Stromal cell of bone marrow (primary cell): ENCODE measurements at regions not wholly inside any gene's neighbourhood (a gene's known extent, or its start where the extent isn't known, plus 50 kb on each side); places are given as distances from the start of the nearest gene placed in this dataset.
A peak's percentile ranks its signal among the peaks of the same experiment; 100 is the strongest.

Source experiments
- DNase-seq: peaks from one replicate; pipeline ENCODE4 v3.0.0-alpha.2; 2012; ENCODE audit warnings: low read depth

DNA sequence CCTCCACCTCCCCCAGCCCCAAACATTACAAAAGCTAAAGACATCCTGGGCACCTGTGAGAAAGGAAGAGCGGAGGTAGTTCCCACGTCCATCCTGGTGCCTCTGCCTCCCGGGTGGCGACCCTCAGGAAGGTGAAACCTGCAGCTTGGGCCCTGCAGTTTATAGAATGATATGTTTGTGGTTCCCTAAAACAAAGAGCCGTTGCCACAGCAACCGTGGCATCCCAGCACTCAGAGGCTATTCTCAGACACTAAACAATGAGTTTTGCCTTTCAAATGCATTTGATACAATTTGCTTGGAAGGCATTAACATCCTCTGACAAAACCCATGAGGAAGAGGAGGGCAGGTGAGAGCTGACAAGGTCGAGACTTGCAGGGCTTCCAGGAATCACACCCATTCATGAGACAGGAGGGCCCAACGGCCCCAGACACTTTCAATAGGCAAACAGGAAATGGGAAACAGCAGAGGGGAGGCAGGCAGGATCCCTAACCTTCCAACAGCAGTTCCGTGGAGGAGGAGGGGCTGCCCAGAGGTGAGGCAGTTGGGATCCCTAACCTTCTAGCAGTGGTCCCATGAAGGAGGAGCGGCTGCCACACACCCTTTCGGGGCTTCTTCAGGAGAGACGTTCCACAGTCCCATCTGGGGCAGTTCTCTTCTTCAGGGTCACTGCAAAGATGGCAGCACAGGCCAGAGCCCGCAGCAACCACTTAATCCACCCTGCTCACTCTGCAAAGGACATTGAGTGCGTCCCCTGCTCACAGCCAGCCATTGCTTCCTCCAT lies 379.2 kb downstream of the SHANK2 start:
- DNase-seq, result no peak

DNA sequence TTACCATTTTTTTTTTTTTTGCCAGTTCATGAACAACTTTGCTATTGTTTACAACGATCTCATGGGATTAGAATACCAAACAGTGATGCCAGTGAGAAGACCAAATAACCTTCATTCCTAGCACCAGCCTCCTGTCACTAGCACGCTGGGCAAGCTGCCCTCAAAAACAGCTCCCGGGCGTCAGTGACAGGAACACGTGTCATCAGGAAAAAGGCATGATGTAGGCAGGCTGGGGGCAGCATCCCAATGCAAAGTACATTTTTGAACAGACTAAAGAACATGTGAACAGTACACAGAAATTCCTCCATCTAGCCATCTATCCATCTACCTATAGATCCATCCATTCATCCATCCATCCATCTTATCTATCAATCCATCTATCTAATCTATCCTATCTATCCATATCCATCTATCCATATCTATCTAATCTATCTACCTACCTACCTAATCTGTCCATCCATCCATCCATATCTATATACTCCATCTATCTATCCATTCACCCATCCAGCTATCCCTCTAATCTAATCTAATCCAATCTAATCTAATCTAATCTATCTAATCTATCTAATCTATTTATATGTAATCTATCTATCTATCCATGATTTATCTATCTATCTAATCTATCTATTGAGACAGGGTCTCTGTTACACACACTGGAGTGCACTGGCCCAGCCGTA lies 378.5 kb downstream of the SHANK2 start:
- no peak for DNase-seq

DNA sequence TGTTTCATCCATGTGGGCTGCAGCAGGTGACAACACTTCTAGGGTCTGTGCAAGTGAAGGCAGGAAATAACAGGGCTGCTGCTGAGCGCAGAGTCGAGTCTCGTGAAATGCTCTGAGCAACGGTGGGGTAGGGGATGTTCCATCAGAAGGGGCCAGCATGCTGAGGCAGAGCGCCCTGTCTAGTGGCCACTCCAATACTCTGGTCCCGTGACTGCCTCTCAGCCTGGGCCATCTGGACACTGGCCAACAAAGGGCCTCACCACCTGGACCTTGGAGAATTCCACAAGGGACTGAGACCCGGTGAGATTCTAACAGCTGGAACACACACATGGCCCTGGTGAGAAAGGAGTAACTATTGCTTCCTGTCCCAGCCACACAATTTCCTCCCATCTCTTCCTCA lies 375.7 kb downstream of the SHANK2 start:
- DNase-seq, result no peak

DNA sequence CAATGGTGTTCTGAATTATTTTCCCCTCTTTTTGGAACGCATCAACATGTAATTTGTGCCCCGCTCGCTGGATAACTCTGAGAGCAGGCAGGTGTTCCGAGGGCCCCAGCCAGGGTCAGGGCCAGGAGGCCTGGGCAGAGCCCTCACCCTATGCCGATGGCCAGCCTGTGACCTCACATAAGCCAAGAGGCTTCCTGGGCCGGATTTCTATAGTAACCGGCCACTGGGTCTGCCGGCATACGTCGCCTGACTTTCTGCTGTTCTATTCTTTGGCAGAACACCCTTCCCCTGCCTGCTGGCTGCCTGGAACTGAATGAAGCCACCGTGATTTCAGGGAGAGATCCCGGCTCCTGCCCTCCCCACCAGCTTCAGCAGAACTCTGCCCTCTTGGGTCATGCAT lies 375.2 kb downstream of the SHANK2 start:
- DNase-seq, result no peak

DNA sequence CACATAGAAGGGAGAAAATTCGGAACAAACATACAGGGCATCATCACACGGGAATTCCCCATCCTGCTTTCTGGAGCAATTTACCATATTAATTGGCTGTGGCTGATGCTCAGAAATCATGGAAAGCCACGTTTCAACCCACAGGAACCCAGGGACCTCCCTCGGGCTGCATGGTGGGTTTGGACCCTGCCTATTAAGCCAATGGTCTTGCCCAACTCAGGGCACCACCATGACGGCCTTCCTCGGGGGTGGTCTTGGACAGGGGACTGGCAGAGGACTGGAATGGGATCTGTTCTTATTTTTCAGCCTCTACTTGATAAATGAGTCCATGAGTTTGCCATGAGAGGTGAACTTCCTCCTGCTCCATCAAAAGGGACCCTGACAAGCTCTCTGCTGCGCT lies 374.0 kb downstream of the SHANK2 start:
- DNase-seq, result no peak

DNA sequence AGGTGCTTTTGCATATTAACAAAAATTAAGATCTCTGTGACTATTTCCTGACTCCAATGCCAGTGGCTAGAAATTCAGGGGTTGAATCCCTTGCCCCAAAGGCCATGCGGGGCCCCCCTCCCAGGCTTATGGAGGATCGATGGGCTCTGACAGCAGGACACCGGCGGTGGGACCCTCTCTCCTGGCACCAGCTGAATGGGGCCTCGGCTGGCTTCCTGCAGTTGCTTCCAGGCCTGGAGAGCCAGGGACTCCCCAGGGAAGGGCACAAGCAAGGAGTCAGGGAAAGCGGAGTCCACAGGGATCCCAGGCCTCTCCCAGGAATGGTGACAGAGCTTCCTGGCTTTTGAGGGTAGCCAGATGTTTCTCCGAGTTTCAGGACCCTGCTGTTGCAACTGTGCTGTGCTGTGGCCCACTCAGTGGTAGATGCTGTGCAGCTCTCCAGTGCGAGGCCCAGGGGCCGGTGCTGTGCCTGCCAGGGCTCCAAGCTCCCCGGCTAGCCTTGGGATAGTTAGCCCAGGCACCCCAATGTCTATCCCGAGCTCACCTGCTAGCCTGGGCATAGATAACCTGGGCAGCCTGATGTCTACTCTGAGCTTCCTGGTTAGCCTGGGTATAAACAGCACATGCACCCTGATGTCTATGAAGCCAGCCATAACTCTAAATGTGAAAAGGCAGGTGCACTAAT lies 372.6 kb downstream of the SHANK2 start:
- no peak for DNase-seq

DNA sequence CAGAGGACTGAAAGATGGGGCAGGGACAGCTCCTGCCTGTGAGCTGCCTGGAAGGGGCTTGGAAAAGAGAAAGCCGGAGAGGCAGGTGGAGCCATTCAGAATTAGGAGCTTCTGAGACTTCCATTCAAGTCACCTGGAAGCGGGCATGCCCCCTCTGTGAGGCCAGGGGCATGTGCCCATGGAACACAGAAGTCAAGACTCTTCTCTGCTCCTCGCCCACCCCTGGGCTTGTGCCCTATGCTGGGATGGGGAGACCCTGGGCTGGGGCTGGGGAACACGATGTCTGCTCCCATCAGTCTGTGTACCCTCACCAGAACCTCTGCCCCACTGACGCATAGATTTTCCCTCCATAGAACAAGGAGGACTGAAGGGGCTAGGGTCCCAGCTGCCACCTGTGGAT lies 372.0 kb downstream of the SHANK2 start:
- DNase-seq, result no peak

DNA sequence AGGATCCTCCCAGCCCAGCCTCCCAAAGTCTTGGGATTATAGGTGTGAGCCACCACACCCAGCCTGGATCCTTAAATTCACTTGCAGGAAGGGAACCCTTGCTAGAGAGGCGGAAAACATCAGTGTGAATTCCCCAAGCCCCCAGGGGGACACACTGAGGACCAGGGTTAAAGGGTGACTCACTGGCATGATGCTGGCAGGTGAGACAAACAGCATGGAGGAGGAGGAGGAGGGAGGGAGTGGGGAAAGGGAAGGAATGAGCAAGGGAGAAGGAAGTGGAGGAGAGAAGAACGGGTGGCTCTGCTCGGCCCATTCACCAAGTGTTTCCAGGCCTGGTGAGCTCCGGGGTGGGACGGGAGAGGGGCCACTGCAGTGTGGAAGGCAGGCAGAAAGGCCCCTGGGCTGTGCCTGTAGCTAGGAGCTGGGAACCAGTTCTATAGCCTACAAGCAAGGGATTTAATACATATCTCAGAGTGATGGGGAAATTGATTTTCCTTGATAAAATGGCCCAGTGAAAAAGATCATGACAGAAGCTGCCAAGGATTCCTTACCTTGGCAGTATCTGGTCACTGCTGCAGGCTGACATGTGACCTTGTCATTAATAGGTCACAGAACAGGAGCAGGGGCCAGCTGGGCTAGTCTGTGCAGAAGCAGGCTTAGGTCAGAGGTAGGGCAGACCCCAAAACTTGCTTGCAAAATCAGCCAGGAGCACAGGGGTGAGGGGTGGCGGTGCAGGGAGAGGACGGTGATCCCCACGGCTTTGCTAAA lies 370.2 kb downstream of the SHANK2 start:
- no peak for DNase-seq

DNA sequence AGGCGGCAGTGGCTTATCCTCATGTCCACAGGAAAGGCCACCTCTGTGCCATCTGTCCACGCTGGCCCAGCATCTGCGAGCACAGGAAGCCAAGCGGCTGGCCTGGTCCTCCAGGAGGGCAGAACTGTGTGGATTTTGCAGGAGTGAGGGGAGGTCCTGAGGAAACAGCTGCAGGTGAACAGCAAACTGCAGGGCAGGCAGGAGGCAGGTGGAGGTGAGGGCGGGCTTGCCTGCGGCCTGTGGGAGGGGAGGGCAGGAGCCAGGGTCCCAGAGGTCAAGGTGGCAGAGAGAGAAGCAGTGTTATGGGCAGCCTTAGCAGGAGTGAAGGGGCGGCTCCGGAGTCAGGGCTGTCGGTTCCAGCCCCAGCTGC lies 369.7 kb downstream of the SHANK2 start:
- DNase-seq, result no peak

DNA sequence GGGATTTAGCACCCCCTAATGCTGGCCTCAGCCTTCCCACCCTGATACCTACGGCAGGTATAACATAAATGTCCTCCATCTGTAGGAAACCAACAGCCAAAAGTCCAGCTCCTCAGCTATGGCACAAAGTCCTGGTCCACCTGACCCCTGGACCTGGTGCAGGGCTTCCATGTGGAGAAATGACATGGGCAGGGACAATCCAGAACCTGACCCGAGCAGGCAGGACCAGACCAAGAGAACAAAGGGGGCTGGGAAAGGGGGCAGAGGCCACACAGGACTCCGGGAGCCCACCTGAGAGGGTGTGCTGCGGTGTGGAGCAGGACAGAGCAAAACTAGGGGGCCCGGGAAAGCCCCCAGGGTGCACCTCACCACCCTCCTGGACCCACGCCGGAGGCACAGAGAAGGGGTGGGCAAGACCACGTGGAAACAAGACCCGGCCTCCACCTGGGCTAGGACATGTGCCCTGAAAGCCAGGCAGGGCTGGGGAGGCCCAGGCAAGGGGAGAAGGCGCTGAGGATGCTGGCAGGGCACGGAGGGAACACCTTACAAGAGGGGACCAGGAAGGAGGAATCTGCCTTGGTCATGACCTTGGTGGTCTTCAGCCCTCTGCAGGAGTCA lies 368.9 kb downstream of the SHANK2 start:
- no peak for DNase-seq

DNA sequence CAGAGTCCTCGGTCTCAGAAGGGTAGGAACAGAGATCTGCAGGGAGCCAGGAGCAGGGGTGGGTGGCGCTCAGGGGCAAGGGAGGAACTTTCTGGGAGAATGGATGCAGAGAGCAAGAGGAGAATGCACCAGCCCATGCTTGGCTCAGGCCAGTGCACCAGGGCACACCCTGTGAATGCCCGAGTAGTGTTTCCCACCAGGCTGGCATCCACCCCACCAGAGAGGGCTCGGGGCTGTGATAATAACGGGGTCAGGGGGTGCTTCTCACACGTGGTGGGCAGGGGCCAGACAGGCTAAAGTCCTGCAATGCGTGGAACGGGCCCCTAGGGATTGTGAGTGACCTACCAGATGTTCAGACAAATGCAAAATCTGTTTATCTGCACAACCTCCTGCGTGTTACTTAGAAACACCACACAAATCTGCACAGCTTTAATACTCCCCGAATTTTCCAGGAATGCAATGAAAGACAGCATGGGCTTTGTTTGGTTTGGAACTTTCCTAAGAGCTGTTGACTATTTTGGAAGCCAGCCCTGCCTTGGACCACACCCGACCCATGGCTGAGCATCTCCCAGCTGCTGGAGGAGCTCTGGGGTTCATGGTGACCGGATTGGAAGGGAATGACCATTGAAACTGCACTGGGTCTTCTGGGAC lies 368.3 kb downstream of the SHANK2 start:
- DNase-seq, result peak; percentile 63

DNA sequence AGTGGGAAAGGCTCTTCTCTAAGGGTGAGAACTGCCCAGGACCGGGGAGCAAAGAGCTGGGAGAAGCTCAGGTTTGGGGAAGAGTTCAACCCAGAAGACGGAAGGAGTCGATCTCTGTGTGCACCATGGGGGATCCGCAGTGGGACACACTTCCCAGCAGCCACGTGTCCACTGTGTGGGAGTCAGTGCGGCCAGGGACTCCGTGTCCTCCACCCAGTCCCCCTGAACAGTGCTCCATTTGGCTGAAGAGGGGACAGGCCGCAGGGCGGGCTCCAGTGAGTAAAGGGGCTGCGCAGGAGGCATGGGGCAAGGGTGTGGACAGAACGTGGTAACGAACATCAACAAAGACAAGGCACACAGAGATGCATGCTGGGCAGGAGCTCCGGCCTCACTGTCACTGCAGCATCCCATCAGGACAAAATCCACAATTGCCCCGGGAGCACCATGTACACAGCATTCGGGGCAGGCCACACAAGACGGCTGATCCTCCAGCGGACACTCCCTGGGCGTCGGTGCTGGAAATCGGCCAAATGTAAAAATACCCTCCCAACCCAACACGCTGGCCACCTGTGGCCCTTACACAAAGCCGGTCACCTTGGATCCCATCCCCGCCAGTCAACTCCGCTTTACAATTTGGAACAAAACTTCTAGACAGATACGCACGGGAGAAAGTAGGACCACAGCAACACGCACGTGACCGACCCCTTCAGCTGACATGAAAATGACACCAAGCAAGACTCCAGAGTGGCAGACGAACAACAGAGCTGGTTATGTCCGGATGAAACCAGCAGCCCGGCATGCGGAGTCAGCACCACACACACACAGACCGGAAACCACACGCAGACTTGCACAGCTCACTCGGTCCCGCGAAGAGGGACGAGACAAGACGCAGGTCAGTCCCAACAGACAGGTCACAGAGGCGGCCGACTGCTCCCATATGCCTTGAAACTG lies 366.8 kb downstream of the SHANK2 start:
- no peak for DNase-seq

DNA sequence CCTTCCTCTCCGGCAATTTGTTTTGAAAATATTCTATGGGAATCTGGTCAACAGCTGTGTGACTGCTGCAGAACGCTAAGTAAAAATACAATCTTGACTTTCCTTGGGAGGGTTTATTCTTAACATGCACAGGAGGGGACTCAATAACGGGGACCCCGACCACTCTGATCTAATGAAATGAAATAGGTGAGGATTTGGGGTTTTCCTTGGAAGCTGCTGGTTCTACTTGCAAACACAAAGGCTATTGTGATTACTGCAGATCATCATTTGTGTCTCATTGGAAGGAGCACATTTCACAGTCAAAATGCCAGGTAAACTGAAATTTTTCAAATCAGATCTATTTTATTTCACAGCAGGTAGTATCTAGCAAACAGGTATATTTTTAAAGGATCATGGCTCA lies 366.1 kb downstream of the SHANK2 start:
- no peak for DNase-seq

DNA sequence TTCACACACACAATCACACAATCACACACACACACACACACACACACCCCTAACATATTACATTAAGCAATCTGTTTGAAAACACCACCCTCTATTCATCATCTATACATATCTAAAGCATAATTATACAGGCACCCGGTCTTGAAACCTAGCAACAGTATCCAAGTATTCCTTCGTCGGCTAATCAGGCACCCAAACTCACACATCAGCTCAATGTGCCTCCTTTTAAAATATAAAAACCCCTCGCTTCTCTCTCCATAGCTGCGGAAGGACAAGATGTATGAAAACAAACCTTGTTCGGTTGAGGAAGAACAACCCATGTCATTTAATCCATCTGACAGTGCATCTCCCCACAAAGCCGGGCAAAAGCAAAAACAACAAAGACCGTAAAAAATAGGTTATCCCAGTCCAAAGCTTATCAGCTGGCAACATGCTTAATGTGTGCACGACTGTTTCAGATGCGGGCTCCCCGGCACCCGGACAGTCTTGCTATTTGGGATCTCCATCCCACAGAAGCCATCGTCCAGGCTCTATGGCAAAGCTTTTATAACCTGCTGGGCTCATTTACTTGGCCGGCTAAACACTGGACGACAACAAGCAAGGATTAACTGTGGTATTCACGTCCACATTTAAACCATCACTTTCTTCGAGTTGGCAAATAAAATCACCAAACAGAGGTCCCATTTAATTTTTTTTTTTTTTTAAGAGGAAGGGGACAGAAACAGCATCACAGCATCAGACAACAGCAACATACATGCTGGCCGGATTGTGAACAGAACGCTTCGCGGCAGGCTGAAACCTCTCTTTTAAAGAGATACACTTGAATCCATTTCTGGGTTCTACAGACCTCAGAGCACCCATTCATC lies 365.5 kb downstream of the SHANK2 start:
- no peak for DNase-seq

DNA sequence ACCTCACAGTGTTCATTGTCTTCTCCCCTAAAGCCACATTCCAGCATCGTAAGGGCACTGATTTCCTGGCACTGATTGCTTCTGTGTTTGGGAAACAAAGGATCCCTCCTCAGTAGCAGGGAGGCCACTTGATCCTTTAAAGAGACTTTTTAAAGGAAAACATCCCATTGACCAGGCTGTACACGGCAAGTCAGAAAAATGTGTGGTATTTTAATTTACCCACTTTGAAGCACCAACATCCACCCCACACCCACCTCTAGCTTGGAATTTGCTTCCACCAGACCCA lies 364.9 kb downstream of the SHANK2 start:
- DNase-seq, result no peak

DNA sequence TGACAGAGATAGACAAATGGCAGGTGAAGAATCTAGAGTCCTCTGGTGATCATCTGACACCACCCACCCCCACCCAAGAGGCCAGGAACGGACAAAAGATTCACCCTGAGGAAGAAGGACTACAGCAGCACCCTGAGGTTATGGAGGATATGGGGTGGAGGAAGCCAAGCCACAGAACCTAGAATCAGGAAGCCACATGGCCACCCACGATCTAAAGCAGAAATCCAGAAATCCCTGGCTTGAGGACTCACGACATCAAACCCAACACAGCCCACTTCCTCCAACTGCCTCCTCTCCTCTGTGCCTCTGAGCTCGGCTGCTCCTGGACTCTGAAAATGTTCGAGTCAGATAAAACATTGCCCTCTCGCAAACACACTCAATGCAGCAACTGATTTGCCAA lies 364.3 kb downstream of the SHANK2 start:
- DNase-seq, result no peak

DNA sequence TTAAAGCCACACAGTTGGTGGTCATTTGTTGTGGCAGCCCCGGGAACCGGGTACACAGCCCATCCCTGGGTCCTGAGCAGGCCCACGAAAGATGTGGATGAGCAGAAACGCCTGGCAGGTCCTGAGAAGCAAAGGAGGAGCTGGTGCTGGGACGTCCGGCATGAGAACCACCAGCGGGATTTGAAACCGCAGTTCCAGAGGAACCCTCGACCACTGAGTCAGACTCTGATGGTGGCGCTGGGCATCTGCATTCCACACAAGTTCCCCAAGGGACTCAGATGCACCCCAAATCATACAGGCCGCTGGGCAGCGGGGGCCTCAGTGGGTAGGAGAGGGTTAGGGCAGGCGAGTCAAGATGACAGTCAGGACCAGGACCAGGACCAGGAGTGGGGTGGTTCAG lies 363.0 kb downstream of the SHANK2 start:
- DNase-seq, result no peak

DNA sequence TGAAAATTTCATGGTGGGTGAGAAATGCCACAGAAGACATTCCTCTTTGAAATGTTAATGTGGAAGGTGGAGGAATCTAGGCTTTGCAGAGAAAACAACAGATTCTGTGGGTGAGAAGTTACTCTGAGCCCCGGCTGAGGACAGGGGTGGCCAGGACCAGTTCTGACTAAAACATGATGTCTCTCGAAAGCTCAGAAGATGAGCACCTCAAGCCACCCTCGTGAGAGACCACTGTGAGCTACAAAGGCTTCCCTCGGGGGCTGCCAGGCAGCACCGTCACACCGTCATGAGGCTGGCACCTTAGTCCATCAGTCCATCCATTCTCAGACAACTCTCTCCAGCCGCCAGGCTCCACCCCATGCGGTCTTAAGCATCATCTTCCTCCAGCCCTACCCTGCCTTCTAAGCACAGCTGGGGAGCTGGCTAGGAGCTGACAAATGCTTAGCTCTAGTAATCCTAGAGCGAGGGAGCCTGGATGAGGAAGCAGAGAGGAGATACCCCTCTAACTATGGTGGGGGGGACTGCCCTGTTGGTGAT lies 360.5 kb downstream of the SHANK2 start:
- DNase-seq, result no peak

DNA sequence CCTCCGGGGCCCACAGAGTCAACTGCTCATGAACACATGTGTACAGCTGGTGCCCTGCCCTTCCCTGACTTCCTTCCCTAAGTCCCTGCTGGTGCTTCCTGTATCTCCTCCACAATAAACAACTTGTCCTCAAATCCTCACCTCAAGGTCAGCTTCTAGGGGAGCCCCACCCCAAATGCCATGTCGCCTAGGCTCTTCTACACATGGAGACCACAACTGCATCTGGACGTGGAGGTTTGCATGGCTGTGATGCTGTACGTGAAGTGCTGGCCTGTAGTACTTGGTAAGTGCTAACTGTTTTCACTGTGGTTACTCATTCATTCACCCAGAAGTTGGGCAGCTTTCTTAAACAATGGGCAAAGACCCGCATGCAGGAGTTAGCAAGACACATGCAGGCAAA lies 359.5 kb downstream of the SHANK2 start:
- DNase-seq, result no peak
